GM03348 (cell line): ENCODE measurements at regions not wholly inside any gene's neighbourhood (a gene's known extent, or its start where the extent isn't known, plus 50 kb on each side); places are given as distances from the start of the nearest gene placed in this dataset.
"Not testable (repeated sequence)": the region's sequence is repeated elsewhere in the genome, so short reads cannot be mapped to it uniquely, and the experiment has no call there.

Experiments used
- DNase-seq: peaks from one replicate; pipeline ENCODE4 v3.0.0; 2012; ENCODE audit warnings: low spot score

GRCh38 chr3:72275331-72275751 is 490.4 kb upstream of the PROK2 start:
- DNase-seq, result no peak

- DNase-seq, result peak; percentile 74
Measured at GRCh38 chr3:72274493-72275330, 489.8 kb upstream of the PROK2 start.

- DNase-seq, result peak; percentile 91
Measured at GRCh38 chr3:72273615-72274014, 488.7 kb upstream of the PROK2 start.

GRCh38 chr3:72272356-72272755 is 487.4 kb upstream of the PROK2 start:
- no peak for DNase-seq

- DNase-seq, result no peak
Measured at GRCh38 chr3:72271923-72272322, 487.0 kb upstream of the PROK2 start.

- DNase-seq, result no peak
Measured at GRCh38 chr3:72271216-72271615, 486.3 kb upstream of the PROK2 start.

GRCh38 chr3:72270730-72271129 is 485.8 kb upstream of the PROK2 start:
- DNase-seq, result no peak

- peak; percentile 87 for DNase-seq
Measured at GRCh38 chr3:72270072-72270681, 485.2 kb upstream of the PROK2 start.

GRCh38 chr3:72269475-72269874 is 484.5 kb upstream of the PROK2 start:
- DNase-seq, result no peak

GRCh38 chr3:72266921-72267524 is 482.1 kb upstream of the PROK2 start:
- DNase-seq, result not testable (repeated sequence)

GRCh38 chr3:72266016-72266370 is 481.0 kb upstream of the PROK2 start:
- no peak for DNase-seq

- peak; percentile 44 for DNase-seq
Measured at GRCh38 chr3:72265256-72266015, 480.5 kb upstream of the PROK2 start.

- DNase-seq, result no peak
Measured at GRCh38 chr3:72263223-72263990, 478.5 kb upstream of the PROK2 start.

GRCh38 chr3:72262736-72263135 is 477.8 kb upstream of the PROK2 start:
- no peak for DNase-seq

- DNase-seq, result no peak
Measured at GRCh38 chr3:72261566-72262564, 476.9 kb upstream of the PROK2 start.

GRCh38 chr3:72260588-72260910 is 475.6 kb upstream of the PROK2 start:
- no peak for DNase-seq

- DNase-seq, result no peak
Measured at GRCh38 chr3:72259755-72260587, 475.0 kb upstream of the PROK2 start.

- DNase-seq, result no peak
Measured at GRCh38 chr3:72258361-72259141, 473.6 kb upstream of the PROK2 start.

- DNase-seq, result no peak
Measured at GRCh38 chr3:72257738-72258137, 472.8 kb upstream of the PROK2 start.
